Body of pancreas (tissue), 4 donors: ENCODE measurements at regions not wholly inside any gene's neighbourhood (a gene's known extent, or its start where the extent isn't known, plus 50 kb on each side); places are given as distances from the start of the nearest gene placed in this dataset.

Experiments used
- ATAC-seq: fragments of 150-250 bp; one replicate; pipeline ENCODE4 v1.9.1; 2016
- DNase-seq, 4 donors: peaks; one replicate each; pipeline ENCODE4 v3.0.0-alpha.2; 2019
- H3K27ac ChIP-seq, 4 donors: fragments of 200-600 bp; sonication (generic); 1 replicate in 3 of 4; 2 replicates in 1 of 4; pipeline versions ENCODE4 v1.5.1 to v1.6.1; 2016 to 2019; ENCODE audit warnings: mild to moderate bottlenecking in 1 of 4, mixed read lengths in 1 of 4, moderate library complexity in 1 of 4
- H3K27me3 ChIP-seq, 2 donors: fragments of 200-600 bp; sonication (generic); one replicate each; pipeline ENCODE4 v1.6.0; 2016; ENCODE audit warnings: mild to moderate bottlenecking in 1 of 2
- H3K36me3 ChIP-seq, 2 donors: fragments of 200-600 bp; sonication (generic); replicated peaks in 1 of 2; 2 replicates each; pipeline ENCODE4 v1.5.1; 2016; ENCODE audit warnings: low read depth in 2 of 2; ENCODE audit not compliant: insufficient read depth in 1 of 2
- H3K4me1 ChIP-seq: fragments of 200-600 bp; sonication (generic); one replicate; pipeline ENCODE4 v1.6.0; 2016
- H3K4me3 ChIP-seq, 2 donors: fragments of 200-600 bp; sonication (generic); 1 replicate in 1 of 2; 2 replicates in 1 of 2; pipeline ENCODE4 v1.5.1; 2016 to 2019
- H3K9me3 ChIP-seq, 3 donors: fragments of 200-600 bp; sonication (generic); 1 replicate in 2 of 3; 2 replicates in 1 of 3; pipeline ENCODE4 v1.5.1; 2016
- POLR2A ChIP-seq, 3 donors: fragments of 450-650 bp; IDR thresholded peaks; one replicate each; pipeline ENCODE4 v1.6.1; 2016; ENCODE audit warnings: antibody characterized with exemption in 3 of 3, mild to moderate bottlenecking in 2 of 3
- WGBS, 2 donors: methylation state at CpG; one replicate each; pipeline ENCODE4 v1.1.5; 2017; 5-methylcytosine and 5-hydroxymethylcytosine counted together
- intact Hi-C: fragments of 100-400 bp; cut with DNase I; formaldehyde crosslinking; loops from one replicate; pipeline ENCODE4 v1.15.1; 2023
- TF ChIP-seq, protein P1 (sequence below), 7 experiments: fragments of 450-650 bp in 4 of 7; fragments of 200-600 bp in 3 of 7; sonication (generic) in 3 of 7; IDR thresholded peaks; one replicate each; pipeline ENCODE4 v1.5.1; 2016 to 2019; ENCODE audit warnings: antibody characterized with exemption in 7 of 7

DNA sequence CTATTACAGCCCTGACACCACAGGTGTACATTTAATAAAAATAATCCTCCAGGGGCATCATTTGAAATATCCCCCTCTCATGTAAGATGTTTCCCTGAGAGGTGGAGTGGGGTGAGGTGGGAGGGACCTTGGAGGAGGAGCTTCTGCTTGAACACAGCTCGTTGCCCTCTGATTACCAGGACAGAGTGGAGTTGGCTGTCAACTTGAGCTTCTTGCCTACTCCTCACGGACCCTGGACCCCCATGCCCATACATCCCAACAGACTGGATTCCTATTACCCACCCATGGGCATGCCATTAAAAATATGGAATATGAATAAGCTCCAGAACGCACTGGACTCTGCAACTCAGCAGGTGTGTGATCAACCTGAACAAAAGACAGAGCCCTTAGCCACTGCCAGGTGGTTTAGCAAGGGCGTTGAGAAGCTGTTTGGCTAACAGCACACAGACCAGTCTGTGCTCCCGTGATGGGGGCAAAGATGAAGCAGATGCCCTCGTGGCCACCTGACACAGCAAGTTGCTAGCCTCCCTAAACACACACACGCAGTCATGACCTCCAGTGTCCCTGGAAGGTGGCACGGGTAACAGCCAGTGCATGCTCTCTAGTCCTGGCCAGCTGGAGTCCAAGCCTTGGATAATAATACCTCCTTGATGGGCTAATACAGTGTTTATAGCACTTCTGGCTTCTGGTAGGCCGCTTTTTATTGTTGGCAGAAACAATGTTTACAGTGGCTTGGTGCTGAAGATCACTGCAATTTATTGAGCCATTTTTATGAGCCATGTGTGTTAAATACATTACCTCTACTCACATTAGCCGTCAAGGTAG is 155.0 kb downstream of the TOMM20 start:
- H3K36me3 ChIP-seq: no peaks in the 10 kb centered on the region
- intact Hi-C loops: no loop called here
- H3K4me3 ChIP-seq: no peak overlapping the region
- 68 to 74% methylated on average over 10 of the region's 10 CpGs for WGBS, 2 donors
- ATAC-seq (no peak), DNase-seq (peak in 2 of 4 donors; percentile 19 to 28)
- no peaks in the 10 kb centered on the region for H3K9me3 ChIP-seq
- H3K4me1 ChIP-seq: peaks cover 55% of the 10 kb centered on the region
- H3K27me3 ChIP-seq: no peaks in the 10 kb centered on the region
- TF ChIP-seq POLR2A (IDR thresholded peaks at IDR 0.05): no peak
- TF ChIP-seq, protein P1, sequence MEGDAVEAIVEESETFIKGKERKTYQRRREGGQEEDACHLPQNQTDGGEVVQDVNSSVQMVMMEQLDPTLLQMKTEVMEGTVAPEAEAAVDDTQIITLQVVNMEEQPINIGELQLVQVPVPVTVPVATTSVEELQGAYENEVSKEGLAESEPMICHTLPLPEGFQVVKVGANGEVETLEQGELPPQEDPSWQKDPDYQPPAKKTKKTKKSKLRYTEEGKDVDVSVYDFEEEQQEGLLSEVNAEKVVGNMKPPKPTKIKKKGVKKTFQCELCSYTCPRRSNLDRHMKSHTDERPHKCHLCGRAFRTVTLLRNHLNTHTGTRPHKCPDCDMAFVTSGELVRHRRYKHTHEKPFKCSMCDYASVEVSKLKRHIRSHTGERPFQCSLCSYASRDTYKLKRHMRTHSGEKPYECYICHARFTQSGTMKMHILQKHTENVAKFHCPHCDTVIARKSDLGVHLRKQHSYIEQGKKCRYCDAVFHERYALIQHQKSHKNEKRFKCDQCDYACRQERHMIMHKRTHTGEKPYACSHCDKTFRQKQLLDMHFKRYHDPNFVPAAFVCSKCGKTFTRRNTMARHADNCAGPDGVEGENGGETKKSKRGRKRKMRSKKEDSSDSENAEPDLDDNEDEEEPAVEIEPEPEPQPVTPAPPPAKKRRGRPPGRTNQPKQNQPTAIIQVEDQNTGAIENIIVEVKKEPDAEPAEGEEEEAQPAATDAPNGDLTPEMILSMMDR (IDR thresholded peaks at IDR 0.05): no peak
- peak overlapping the region in 3 of 4 donors; percentile 20 to 96 (median 92) for H3K27ac ChIP-seq

DNA sequence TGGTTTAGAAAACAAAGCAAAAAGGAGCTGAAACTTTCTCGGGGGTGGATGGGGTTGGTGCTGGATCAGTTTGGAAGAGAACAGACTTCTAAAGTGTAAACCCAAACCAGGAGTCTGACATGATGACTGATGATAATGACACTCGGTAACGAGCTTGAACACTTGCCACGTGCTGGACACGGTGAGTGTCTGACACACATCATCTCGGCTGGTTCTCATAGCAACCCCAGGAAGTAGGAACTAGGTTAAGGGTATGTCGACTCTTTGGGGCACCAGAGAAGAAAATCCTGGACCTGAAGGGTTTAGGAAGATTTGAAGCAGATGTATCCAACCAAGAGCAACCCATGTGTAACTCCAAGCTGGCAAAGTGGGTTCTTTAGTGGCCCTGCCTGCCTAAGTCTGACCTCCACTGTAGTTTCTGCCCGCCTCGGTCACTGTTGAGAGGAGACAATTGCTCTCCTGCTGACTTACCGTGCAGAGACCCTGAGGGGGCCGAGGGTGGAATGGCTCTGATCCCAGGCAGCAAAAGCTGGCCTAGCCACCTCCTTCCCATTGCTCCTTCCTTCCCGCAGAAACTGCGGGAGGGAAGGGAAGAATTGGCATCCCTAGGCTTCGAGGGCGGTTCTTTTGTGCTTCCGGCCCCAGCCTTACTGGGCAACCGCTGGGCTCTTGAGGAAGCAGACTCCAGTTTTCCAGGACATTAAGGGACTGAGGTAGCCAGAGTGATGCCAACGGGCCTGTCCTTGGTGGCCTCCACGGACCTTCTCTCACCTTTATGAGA is 156.0 kb downstream of the TOMM20 start:
- no peak overlapping the region for H3K4me3 ChIP-seq
- DNase-seq (peak in 1 of 4 donors; percentile 40), ATAC-seq (no peak)
- TF ChIP-seq, protein P1 (IDR thresholded peaks at IDR 0.05): no peak
- TF ChIP-seq POLR2A (IDR thresholded peaks at IDR 0.05): no peak
- no peaks in the 10 kb centered on the region for H3K27me3 ChIP-seq
- 74 to 75% methylated on average over 17 to 19 of the region's 19 CpGs for WGBS, 2 donors
- H3K36me3 ChIP-seq: no peaks in the 10 kb centered on the region
- intact Hi-C loops: no loop called here
- H3K27ac ChIP-seq: peak overlapping the region; percentile 26 to 96 (median 92)
- no peaks in the 10 kb centered on the region for H3K9me3 ChIP-seq
- peaks cover 45% of the 10 kb centered on the region for H3K4me1 ChIP-seq

DNA sequence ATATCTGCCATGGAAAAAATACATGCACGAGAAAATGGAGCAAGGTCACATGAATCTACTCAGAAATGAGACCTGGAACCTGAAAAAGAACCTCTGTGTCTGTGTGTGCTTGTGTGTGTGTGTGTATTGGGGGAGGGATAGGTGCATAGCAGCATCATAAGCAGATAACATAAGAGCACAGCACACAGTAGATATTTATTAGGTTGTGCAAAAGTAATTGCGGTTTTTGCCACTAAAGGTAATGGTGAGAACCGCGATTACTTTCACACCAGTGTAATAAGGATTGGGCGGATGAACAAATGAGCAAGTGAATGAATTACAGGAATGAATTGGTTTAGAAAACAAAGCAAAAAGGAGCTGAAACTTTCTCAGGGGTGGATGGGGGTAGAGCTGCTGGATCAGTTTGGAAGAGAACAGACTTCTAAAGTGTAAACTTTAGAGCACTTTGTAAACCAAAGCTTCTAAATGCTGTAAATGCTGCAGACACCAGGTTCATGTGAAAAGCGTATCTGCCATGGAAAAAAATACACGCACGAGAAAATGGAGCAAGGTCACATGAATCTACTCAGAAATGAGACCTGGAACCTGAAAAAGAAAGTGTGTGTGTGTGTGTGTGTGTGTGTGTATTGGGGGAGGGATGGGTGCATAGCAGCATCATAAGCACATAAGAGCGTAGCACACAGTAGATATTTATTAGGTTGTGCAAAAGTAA is 156.9 kb downstream of the TOMM20 start:
- Histone ChIP-seq H3K36me3 (no peaks in the 10 kb centered on the region), H3K27me3 (no peaks in the 10 kb centered on the region), H3K4me3 (no peak overlapping the region), H3K9me3 (no peaks in the 10 kb centered on the region), H3K4me1 (peaks cover 43% of the 10 kb centered on the region), H3K27ac (peak overlapping the region; percentile 90 to 96 (median 92))
- intact Hi-C loops: no loop called here
- ATAC-seq (no peak), DNase-seq (no peak)
- 36 to 44% methylated on average over 9 of the region's 9 CpGs for WGBS, 2 donors
- no peak for TF ChIP-seq POLR2A (IDR thresholded peaks at IDR 0.05)
- TF ChIP-seq, protein P1 (IDR thresholded peaks at IDR 0.05): no peak

DNA sequence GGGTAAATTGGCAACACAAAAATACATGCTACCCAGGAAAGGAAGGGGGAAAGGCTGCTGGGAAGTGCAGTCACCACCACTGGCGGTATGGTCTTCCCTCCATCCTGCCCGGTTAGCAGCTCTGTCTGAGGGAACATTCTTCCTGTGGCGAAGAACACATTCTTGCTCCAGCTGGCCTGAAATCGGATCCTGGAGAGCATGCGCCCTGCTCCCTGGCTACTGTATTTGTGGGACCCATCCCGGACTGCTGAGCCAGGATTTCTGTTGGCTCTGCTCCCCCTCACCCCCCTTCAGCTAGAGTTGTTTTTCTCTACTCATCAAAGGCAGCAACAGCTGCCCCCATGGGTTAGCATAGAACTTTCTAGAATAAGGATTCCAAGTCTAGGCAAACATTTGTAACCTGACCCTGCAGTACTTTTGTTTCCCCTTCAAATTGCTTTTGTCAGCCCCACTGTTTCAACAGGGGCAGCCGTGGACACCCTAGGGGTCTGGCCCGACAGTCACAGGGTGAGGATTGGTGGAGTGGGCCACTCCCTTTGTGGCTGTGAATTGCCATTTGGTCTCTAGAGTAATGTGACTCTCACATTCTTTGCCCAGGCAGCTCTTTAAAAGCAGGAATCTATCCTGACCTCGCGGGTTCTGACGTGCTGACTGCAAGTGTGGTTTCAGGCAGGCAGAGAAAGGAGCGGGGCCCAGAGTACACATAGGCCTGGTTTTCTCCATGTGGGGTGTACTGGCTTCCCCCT is 157.7 kb downstream of the TOMM20 start:
- H3K4me3 ChIP-seq: no peak overlapping the region
- intact Hi-C loops: no loop called here

More for the DNA sequence above, 157.7 kb downstream of the TOMM20 start:
- Histone ChIP-seq H3K4me1 (peaks cover 43% of the 10 kb centered on the region), H3K27me3 (no peaks in the 10 kb centered on the region), H3K27ac (peak overlapping the region; percentile 90 to 96 (median 92)), H3K36me3 (no peaks in the 10 kb centered on the region), H3K9me3 (no peaks in the 10 kb centered on the region)
- peak; percentile 58 for ATAC-seq
- DNase-seq: peak; percentile 67 to 79 (median 76)
- WGBS, 2 donors: 20 to 38% methylated on average over 10 to 12 of the region's 12 CpGs
- peak in 1 of 3 donors; percentile 11 for TF ChIP-seq POLR2A (IDR thresholded peaks at IDR 0.05)
- TF ChIP-seq, protein P1 (IDR thresholded peaks at IDR 0.05): peak in 1 of 7 experiments; percentile 1
